ENCODE measurements at regions not wholly inside any gene's neighbourhood (a gene's known extent, or its start where the extent isn't known, plus 50 kb on each side); places are given as distances from the start of the nearest gene placed in this dataset.

- Histone ChIP-seq H3K4me3 (no peak overlapping the region), H3K36me3 (no peaks in the 10 kb centered on the region), H3K4me1 (no peaks in the 10 kb centered on the region), H3K9me3 (no peaks in the 10 kb centered on the region), H3K27me3 (no peaks in the 10 kb centered on the region), H3K27ac (no peak overlapping the region)
- TF ChIP-seq CTCF (IDR thresholded peaks at IDR 0.05) = no peak
- DNase-seq (ENCODE audit: low spot score in 2 of 2) = no peak
- intact Hi-C loops (cut with DNase I) = no loop called here
Measured at GRCh38 chr4:71237641-71238040, 101.2 kb upstream of the SLC4A4 start.

- H3K4me1 ChIP-seq = no peaks in the 10 kb centered on the region
- H3K4me3 ChIP-seq = no peak overlapping the region
- no peaks in the 10 kb centered on the region for H3K9me3 ChIP-seq
- TF ChIP-seq CTCF (IDR thresholded peaks at IDR 0.05) = no peak
- H3K27ac ChIP-seq = no peak overlapping the region
- intact Hi-C loops (cut with DNase I) = no loop called here
- H3K27me3 ChIP-seq = no peaks in the 10 kb centered on the region
- no peaks in the 10 kb centered on the region for H3K36me3 ChIP-seq
- no peak for DNase-seq (ENCODE audit: low spot score in 2 of 2)
Measured at GRCh38 chr4:71239365-71239764, 99.5 kb upstream of the SLC4A4 start.

GRCh38 chr4:71240094-71240493, 98.7 kb upstream of the SLC4A4 start:
- Histone ChIP-seq H3K27me3 (no peaks in the 10 kb centered on the region), H3K27ac (no peak overlapping the region), H3K4me3 (no peak overlapping the region), H3K9me3 (no peaks in the 10 kb centered on the region), H3K4me1 (no peaks in the 10 kb centered on the region), H3K36me3 (no peaks in the 10 kb centered on the region)
- intact Hi-C loops (cut with DNase I) = no loop called here
- TF ChIP-seq CTCF (IDR thresholded peaks at IDR 0.05) = no peak
- DNase-seq (ENCODE audit: low spot score in 2 of 2) = no peak

- TF ChIP-seq CTCF (IDR thresholded peaks at IDR 0.05) = no peak
- H3K9me3 ChIP-seq = no peaks in the 10 kb centered on the region
- no peaks in the 10 kb centered on the region for H3K36me3 ChIP-seq
- H3K4me3 ChIP-seq = no peak overlapping the region
- intact Hi-C loops (cut with DNase I) = no loop called here
- no peaks in the 10 kb centered on the region for H3K27me3 ChIP-seq
- DNase-seq (ENCODE audit: low spot score in 2 of 2) = no peak
- H3K4me1 ChIP-seq = no peaks in the 10 kb centered on the region
- no peak overlapping the region for H3K27ac ChIP-seq
Measured at GRCh38 chr4:71241501-71242288, 97.1 kb upstream of the SLC4A4 start.

GRCh38 chr4:71243091-71243833, 95.6 kb upstream of the SLC4A4 start:
- Histone ChIP-seq H3K9me3 (no peaks in the 10 kb centered on the region), H3K36me3 (no peaks in the 10 kb centered on the region), H3K4me1 (no peaks in the 10 kb centered on the region), H3K27me3 (no peaks in the 10 kb centered on the region), H3K4me3 (no peak overlapping the region), H3K27ac (no peak overlapping the region)
- no peak for TF ChIP-seq CTCF (IDR thresholded peaks at IDR 0.05)
- no peak for DNase-seq (ENCODE audit: low spot score in 2 of 2)
- intact Hi-C loops (cut with DNase I) = no loop called here
